K562 (cell line): ENCODE measurements at regions not wholly inside any gene's neighbourhood (a gene's known extent, or its start where the extent isn't known, plus 50 kb on each side); places are given as distances from the start of the nearest gene placed in this dataset.

Experiments
- CREB3 ChIP-seq: fragments of 450-650 bp; conservative IDR thresholded peaks from 2 replicates; pipeline ENCODE4 v1.6.1; 2016; ENCODE audit warnings: missing genetic modification characterization, low read depth, mild to moderate bottlenecking, missing compliant biosample characterization, moderate library complexity
- EZH2 ChIP-seq: IDR thresholded peaks from 2 replicates; pipeline ENCODE4 v1.6.1; 2012; ENCODE audit warnings: low read depth, mild to moderate bottlenecking, inconsistent platforms, low read length, borderline replicate concordance
- IRF1 ChIP-seq: sonication (generic); formaldehyde crosslinking; IDR thresholded peaks from 2 replicates; pipeline ENCODE4 v1.8.0; 2022; ENCODE audit warnings: missing genetic modification reagents, mild to moderate bottlenecking, borderline replicate concordance
- MEF2A ChIP-seq: IDR thresholded peaks from 2 replicates; pipeline ENCODE4 v1.6.1; 2011; ENCODE audit warnings: low read depth, mild to moderate bottlenecking, low read length, moderate library complexity; ENCODE audit not compliant: control insufficient read depth
- MXI1 ChIP-seq: IDR thresholded peaks from 2 replicates; pipeline ENCODE4 v1.6.1; 2011; ENCODE audit warnings: low read depth, mild to moderate bottlenecking, improper control_type of control experiment, low read length
- SP1 ChIP-seq: sonication (generic); formaldehyde crosslinking; IDR thresholded peaks from 2 replicates; pipeline ENCODE4 v1.8.1; 2022; ENCODE audit warnings: mild to moderate bottlenecking, missing genetic modification reagents
- STAT5B ChIP-seq: fragments of 250-450 bp; sonication (Bioruptor Pico); IDR thresholded peaks from 2 replicates; pipeline ENCODE4 v1.8.0; 2021; ENCODE audit warnings: mild to moderate bottlenecking, inconsistent platforms
- ZNF407 ChIP-seq: fragments of 450-650 bp; IDR thresholded peaks from 2 replicates; pipeline ENCODE4 v1.6.1; 2016; ENCODE audit warnings: low read depth
- TF ChIP-seq, protein P1 (sequence below), 3 experiments: IDR thresholded peaks in 2 of 3; conservative IDR thresholded peaks in 1 of 3; 2 replicates each; pipeline ENCODE4 v1.5.1; 2011 to 2012; ENCODE audit warnings: low read length in 3 of 3, mild to moderate bottlenecking in 3 of 3, control low read depth in 2 of 3, improper control_type of control experiment in 1 of 3, inconsistent platforms in 1 of 3, low read depth in 1 of 3, mixed read lengths in 1 of 3, moderate library complexity in 1 of 3; ENCODE audit not compliant: insufficient read depth in 2 of 3
- TF ChIP-seq, protein P2 (sequence below): fragments of 450-650 bp; IDR thresholded peaks from 2 replicates; pipeline ENCODE4 v1.6.1; 2018; ENCODE audit warnings: mild to moderate bottlenecking, low read depth; ENCODE audit not compliant: partially characterized antibody
- TF ChIP-seq, protein P3 (sequence below): IDR thresholded peaks from 3 replicates; pipeline ENCODE4 v1.6.1; 2011; ENCODE audit warnings: borderline replicate concordance, mild to moderate bottlenecking, moderate library complexity; ENCODE audit not compliant: insufficient read length; ENCODE audit errors: extremely low read depth
- TF ChIP-seq, protein P4 (sequence below): sonication (generic); formaldehyde crosslinking; IDR thresholded peaks from 2 replicates; pipeline ENCODE4 v1.9.0; 2022; ENCODE audit warnings: mild to moderate bottlenecking, missing genetic modification reagents

DNA sequence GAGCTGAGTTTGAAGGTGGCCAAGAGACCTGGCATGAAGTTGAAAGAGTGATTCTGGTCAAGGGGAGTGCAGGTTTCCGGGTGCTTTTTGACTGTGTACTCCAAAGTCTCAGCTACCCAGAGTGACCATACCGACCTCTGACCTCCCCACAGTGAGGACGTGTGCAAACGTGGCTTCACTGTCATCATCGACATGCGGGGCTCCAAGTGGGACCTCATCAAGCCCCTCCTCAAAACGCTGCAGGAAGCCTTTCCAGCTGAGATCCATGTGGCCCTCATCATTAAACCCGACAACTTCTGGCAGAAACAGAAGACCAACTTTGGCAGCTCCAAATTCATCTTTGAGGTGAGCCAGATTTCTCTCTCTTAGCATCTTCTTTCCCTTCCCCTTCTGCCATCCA lies 272.4 kb upstream of the ROPN1 start:
- no peak for TF ChIP-seq IRF1 (CRISPR knock-in tag)
- TF ChIP-seq, protein P1, sequence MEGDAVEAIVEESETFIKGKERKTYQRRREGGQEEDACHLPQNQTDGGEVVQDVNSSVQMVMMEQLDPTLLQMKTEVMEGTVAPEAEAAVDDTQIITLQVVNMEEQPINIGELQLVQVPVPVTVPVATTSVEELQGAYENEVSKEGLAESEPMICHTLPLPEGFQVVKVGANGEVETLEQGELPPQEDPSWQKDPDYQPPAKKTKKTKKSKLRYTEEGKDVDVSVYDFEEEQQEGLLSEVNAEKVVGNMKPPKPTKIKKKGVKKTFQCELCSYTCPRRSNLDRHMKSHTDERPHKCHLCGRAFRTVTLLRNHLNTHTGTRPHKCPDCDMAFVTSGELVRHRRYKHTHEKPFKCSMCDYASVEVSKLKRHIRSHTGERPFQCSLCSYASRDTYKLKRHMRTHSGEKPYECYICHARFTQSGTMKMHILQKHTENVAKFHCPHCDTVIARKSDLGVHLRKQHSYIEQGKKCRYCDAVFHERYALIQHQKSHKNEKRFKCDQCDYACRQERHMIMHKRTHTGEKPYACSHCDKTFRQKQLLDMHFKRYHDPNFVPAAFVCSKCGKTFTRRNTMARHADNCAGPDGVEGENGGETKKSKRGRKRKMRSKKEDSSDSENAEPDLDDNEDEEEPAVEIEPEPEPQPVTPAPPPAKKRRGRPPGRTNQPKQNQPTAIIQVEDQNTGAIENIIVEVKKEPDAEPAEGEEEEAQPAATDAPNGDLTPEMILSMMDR (IDR thresholded peaks at IDR 0.05 in 2 of 3, conservative IDR thresholded peaks at IDR 0.05 in 1 of 3; ENCODE audit: insufficient read depth in 2 of 3, low read depth in 1 of 3, low read length in 3 of 3), result no peak
- TF ChIP-seq ZNF407, result no peak
- no peak for TF ChIP-seq MEF2A
- TF ChIP-seq, protein P2, sequence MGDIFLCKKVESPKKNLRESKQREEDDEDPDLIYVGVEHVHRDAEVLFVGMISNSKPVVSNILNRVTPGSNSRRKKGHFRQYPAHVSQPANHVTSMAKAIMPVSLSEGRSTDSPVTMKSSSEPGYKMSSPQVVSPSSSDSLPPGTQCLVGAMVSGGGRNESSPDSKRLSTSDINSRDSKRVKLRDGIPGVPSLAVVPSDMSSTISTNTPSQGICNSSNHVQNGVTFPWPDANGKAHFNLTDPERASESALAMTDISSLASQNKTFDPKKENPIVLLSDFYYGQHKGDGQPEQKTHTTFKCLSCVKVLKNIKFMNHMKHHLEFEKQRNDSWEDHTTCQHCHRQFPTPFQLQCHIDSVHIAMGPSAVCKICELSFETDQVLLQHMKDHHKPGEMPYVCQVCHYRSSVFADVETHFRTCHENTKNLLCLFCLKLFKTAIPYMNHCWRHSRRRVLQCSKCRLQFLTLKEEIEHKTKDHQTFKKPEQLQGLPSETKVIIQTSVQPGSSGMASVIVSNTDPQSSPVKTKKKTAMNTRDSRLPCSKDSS, result no peak
- TF ChIP-seq, protein P3, sequence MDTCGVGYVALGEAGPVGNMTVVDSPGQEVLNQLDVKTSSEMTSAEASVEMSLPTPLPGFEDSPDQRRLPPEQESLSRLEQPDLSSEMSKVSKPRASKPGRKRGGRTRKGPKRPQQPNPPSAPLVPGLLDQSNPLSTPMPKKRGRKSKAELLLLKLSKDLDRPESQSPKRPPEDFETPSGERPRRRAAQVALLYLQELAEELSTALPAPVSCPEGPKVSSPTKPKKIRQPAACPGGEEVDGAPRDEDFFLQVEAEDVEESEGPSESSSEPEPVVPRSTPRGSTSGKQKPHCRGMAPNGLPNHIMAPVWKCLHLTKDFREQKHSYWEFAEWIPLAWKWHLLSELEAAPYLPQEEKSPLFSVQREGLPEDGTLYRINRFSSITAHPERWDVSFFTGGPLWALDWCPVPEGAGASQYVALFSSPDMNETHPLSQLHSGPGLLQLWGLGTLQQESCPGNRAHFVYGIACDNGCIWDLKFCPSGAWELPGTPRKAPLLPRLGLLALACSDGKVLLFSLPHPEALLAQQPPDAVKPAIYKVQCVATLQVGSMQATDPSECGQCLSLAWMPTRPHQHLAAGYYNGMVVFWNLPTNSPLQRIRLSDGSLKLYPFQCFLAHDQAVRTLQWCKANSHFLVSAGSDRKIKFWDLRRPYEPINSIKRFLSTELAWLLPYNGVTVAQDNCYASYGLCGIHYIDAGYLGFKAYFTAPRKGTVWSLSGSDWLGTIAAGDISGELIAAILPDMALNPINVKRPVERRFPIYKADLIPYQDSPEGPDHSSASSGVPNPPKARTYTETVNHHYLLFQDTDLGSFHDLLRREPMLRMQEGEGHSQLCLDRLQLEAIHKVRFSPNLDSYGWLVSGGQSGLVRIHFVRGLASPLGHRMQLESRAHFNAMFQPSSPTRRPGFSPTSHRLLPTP, result no peak
- TF ChIP-seq STAT5B (CRISPR knock-in tag), result no peak
- no peak for TF ChIP-seq MXI1
- TF ChIP-seq EZH2, result no peak
- no peak for TF ChIP-seq SP1
- TF ChIP-seq, protein P4, sequence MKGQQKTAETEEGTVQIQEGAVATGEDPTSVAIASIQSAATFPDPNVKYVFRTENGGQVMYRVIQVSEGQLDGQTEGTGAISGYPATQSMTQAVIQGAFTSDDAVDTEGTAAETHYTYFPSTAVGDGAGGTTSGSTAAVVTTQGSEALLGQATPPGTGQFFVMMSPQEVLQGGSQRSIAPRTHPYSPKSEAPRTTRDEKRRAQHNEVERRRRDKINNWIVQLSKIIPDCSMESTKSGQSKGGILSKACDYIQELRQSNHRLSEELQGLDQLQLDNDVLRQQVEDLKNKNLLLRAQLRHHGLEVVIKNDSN (CRISPR knock-in tag), result no peak
- TF ChIP-seq CREB3 (tag), result no peak
